ENCODE measurements at regions not wholly inside any gene's neighbourhood (a gene's known extent, or its start where the extent isn't known, plus 50 kb on each side); places are given as distances from the start of the nearest gene placed in this dataset.

DNA sequence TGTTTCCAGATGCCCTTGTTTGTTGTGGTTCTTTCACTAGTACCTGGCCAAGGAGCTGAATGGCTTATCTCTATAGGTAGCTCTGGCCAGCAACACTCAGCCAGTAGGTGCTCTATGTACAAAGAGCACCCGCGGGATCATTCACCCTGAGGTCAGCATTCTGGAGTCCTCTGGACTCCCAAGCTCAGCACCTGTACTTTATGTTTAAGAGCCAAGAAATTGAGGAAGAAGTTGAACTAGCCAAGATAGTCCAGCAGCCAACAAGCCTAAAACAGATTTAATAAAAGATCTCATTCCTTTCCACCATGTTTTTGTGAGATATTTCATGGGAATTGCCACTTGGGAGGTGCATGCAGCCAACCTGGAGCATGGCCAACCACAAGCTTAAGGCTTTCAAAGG is 242.6 kb upstream of the PAPPA start:
- TF ChIP-seq POLR2A (IDR thresholded peaks at IDR 0.05) = no peak
- TF ChIP-seq, protein P1, sequence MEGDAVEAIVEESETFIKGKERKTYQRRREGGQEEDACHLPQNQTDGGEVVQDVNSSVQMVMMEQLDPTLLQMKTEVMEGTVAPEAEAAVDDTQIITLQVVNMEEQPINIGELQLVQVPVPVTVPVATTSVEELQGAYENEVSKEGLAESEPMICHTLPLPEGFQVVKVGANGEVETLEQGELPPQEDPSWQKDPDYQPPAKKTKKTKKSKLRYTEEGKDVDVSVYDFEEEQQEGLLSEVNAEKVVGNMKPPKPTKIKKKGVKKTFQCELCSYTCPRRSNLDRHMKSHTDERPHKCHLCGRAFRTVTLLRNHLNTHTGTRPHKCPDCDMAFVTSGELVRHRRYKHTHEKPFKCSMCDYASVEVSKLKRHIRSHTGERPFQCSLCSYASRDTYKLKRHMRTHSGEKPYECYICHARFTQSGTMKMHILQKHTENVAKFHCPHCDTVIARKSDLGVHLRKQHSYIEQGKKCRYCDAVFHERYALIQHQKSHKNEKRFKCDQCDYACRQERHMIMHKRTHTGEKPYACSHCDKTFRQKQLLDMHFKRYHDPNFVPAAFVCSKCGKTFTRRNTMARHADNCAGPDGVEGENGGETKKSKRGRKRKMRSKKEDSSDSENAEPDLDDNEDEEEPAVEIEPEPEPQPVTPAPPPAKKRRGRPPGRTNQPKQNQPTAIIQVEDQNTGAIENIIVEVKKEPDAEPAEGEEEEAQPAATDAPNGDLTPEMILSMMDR (IDR thresholded peaks at IDR 0.05) = no peak
- TF ChIP-seq POLR2AphosphoS5 (IDR thresholded peaks at IDR 0.05) = no peak
- TF ChIP-seq EP300 (IDR thresholded peaks at IDR 0.05) = no peak
